ENCODE measurements at regions not wholly inside any gene's neighbourhood (a gene's known extent, or its start where the extent isn't known, plus 50 kb on each side); places are given as distances from the start of the nearest gene placed in this dataset.

- DNase-seq = no peak
These were observed 228.2 kb downstream of the TBL1XR1 start for GRCh38 chr3:176969066-176969465.

- no peak for DNase-seq
These were observed 228.7 kb downstream of the TBL1XR1 start for GRCh38 chr3:176968631-176969030.

GRCh38 chr3:176967522-176967921 lies 229.8 kb downstream of the TBL1XR1 start:
- no peak for DNase-seq

GRCh38 chr3:176964661-176965060 lies 232.6 kb downstream of the TBL1XR1 start:
- DNase-seq = no peak

- DNase-seq = no peak
These were observed 235.4 kb downstream of the TBL1XR1 start for GRCh38 chr3:176961916-176962315.

GRCh38 chr3:176959867-176960266 lies 237.4 kb downstream of the TBL1XR1 start:
- no peak for DNase-seq

- no peak for DNase-seq
These were observed 238.7 kb downstream of the TBL1XR1 start for GRCh38 chr3:176958560-176958959.

- DNase-seq = no peak
These were observed 242.8 kb downstream of the TBL1XR1 start for GRCh38 chr3:176954517-176954916.

GRCh38 chr3:176953106-176954060 lies 243.9 kb downstream of the TBL1XR1 start:
- DNase-seq = no peak

- DNase-seq = no peak
These were observed 245.5 kb downstream of the TBL1XR1 start for GRCh38 chr3:176951586-176952292.

- no peak for DNase-seq
These were observed 246.1 kb downstream of the TBL1XR1 start for GRCh38 chr3:176951144-176951543.

- no peak for DNase-seq
These were observed 246.5 kb downstream of the TBL1XR1 start for GRCh38 chr3:176950743-176951142.

GRCh38 chr3:176948151-176948550 lies 249.1 kb downstream of the TBL1XR1 start:
- no peak for DNase-seq

- DNase-seq = no peak
These were observed 251.1 kb downstream of the TBL1XR1 start for GRCh38 chr3:176946202-176946601.

GRCh38 chr3:176942305-176942704 lies 255.0 kb downstream of the TBL1XR1 start:
- DNase-seq = no peak

GRCh38 chr3:176941689-176942088 lies 255.6 kb downstream of the TBL1XR1 start:
- DNase-seq = no peak

- DNase-seq = peak; percentile 1
These were observed 258.1 kb downstream of the TBL1XR1 start for GRCh38 chr3:176939022-176939817.

GRCh38 chr3:176937994-176938393 lies 259.3 kb downstream of the TBL1XR1 start:
- DNase-seq = no peak

- no peak for DNase-seq
These were observed 259.7 kb downstream of the TBL1XR1 start for GRCh38 chr3:176937541-176937940.

- DNase-seq = no peak
These were observed 261.9 kb downstream of the TBL1XR1 start for GRCh38 chr3:176935194-176935888.

GRCh38 chr3:176934698-176935097 lies 262.6 kb downstream of the TBL1XR1 start:
- no peak for DNase-seq

- no peak for DNase-seq
These were observed 263.6 kb downstream of the TBL1XR1 start for GRCh38 chr3:176933704-176934103.

Data from T-helper 9 cell (primary cell).